ENCODE measurements at regions not wholly inside any gene's neighbourhood (a gene's known extent, or its start where the extent isn't known, plus 50 kb on each side); places are given as distances from the start of the nearest gene placed in this dataset.

- Mint-ChIP-seq H3K4me1 (peaks cover 9% of the 10 kb centered on the region; the same call in 1 of the 2 replicates), H3K9me3 (peaks cover 3% of the 10 kb centered on the region; the same call in 1 of the 2 replicates), H3K27me3 (ENCODE audit: low read depth) (no peaks in the 10 kb centered on the region; the same call in 1 of the 2 replicates), H3K27ac (no peak overlapping the region), H3K36me3 (0 out of 2 replicates have a peak, but pooled peaks cover 5% of the 10 kb centered on the region), H3K4me3 (no peak overlapping the region)
- TF ChIP-seq ATF1 (CRISPR knock-in tag; IDR thresholded peaks at IDR 0.05) (no peak), ZNF671 (CRISPR knock-in tag; IDR thresholded peaks at IDR 0.05) (no peak), FOXP4 (CRISPR knock-in tag; IDR thresholded peaks at IDR 0.05) (no peak), MLX (CRISPR knock-in tag; IDR thresholded peaks at IDR 0.05) (no peak), CREB1 (CRISPR knock-in tag; IDR thresholded peaks at IDR 0.05) (no peak), PREB (CRISPR knock-in tag; IDR thresholded peaks at IDR 0.05; ENCODE audit: borderline replicate concordance) (no peak), ZNF138 (CRISPR knock-in tag; conservative IDR thresholded peaks at IDR 0.05) (no peak), SMAD3 (CRISPR knock-in tag; IDR thresholded peaks at IDR 0.05; ENCODE audit: borderline replicate concordance) (no peak)
- no peak for DNase-seq (ENCODE audit: low spot score)
- ChIA-PET CTCF (no interaction called here), POLR2A (no interaction called here)
- no peak for ATAC-seq
These were observed 78.2 kb downstream of the DNTTIP2 start for GRCh38 chr1:93800856-93801255.

- DNase-seq (ENCODE audit: low spot score) (no peak), ATAC-seq (no peak)
- Mint-ChIP-seq H3K4me1 (peaks cover 9% of the 10 kb centered on the region; the same call in 1 of the 2 replicates), H3K4me3 (no peak overlapping the region), H3K9me3 (peaks cover 3% of the 10 kb centered on the region; the same call in 1 of the 2 replicates), H3K36me3 (0 out of 2 replicates have a peak, but pooled peaks cover 5% of the 10 kb centered on the region), H3K27ac (no peak overlapping the region), H3K27me3 (ENCODE audit: low read depth) (no peaks in the 10 kb centered on the region; the same call in 1 of the 2 replicates)
- ChIA-PET POLR2A (no interaction called here), CTCF (interaction anchor here (1.2 to 3.6 kb wide), 3 partner anchors 16 to 169 kb away, joined by 4 to 14 read pairs (median 5); no protein-coding TSS in a partner anchor)
- no peak for TF ChIP-seq AFF4 (CRISPR knock-in tag; IDR thresholded peaks at IDR 0.05; ENCODE audit: borderline replicate concordance)
- TF ChIP-seq STAT6 (CRISPR knock-in tag; conservative IDR thresholded peaks at IDR 0.05; ENCODE audit: low read depth): no peak
- TF ChIP-seq ERG (CRISPR knock-in tag; IDR thresholded peaks at IDR 0.05): no peak
- TF ChIP-seq GTF2I (CRISPR knock-in tag; conservative IDR thresholded peaks at IDR 0.05): no peak
- TF ChIP-seq ETV6 (CRISPR knock-in tag; IDR thresholded peaks at IDR 0.05): no peak
- TF ChIP-seq ATF2 (CRISPR knock-in tag; IDR thresholded peaks at IDR 0.05; ENCODE audit: borderline replicate concordance, low read depth): no peak
- TF ChIP-seq IRF1 (CRISPR knock-in tag; IDR thresholded peaks at IDR 0.05): no peak
- no peak for TF ChIP-seq GRHL2 (CRISPR knock-in tag; IDR thresholded peaks at IDR 0.05; ENCODE audit: insufficient replicate concordance, severe bottlenecking)
- TF ChIP-seq NFATC4 (CRISPR knock-in tag; IDR thresholded peaks at IDR 0.05): no peak
- no peak for TF ChIP-seq CREB1 (CRISPR knock-in tag; IDR thresholded peaks at IDR 0.05)
- TF ChIP-seq ZNF416 (CRISPR knock-in tag; IDR thresholded peaks at IDR 0.05): no peak
- no peak for TF ChIP-seq ZNF121 (CRISPR knock-in tag; IDR thresholded peaks at IDR 0.05)
- TF ChIP-seq PRRX2 (CRISPR knock-in tag; IDR thresholded peaks at IDR 0.05): no peak
- TF ChIP-seq ZNF232 (CRISPR knock-in tag; IDR thresholded peaks at IDR 0.05): no peak
These were observed 80.7 kb downstream of the DNTTIP2 start for GRCh38 chr1:93798291-93798690.

Measured in WTC11 (cell line).